Activated CD4-positive, alpha-beta memory T cell treated with anti-CD3 and anti-CD28 coated beads for 36 hours (primary cell): ENCODE measurements at regions not wholly inside any gene's neighbourhood (a gene's known extent, or its start where the extent isn't known, plus 50 kb on each side); places are given as distances from the start of the nearest gene placed in this dataset.

Source experiments
- CTCF ChIA-PET: fragments of 350-600 bp; sonication (Branson Sonifier 250); formaldehyde crosslinking; loops from one replicate; lab custom pipeline; 2021; ENCODE audit warnings: antibody characterized with exemption, inconsistent platforms; lab: Charles Lee
- POLR2A ChIA-PET: fragments of 350-600 bp; sonication (Branson Sonifier 250); formaldehyde crosslinking; loops from one replicate; lab custom pipeline; 2021; ENCODE audit warnings: antibody characterized with exemption; lab: Charles Lee
- DNase-seq: peaks from one replicate; pipeline ENCODE4 v3.0.0-alpha.2; 2020
- H3K27ac Mint-ChIP-seq: one replicate; pipeline ENCODE4 v1.8.0; 2021; ENCODE audit warnings: mixed read lengths
- H3K27me3 Mint-ChIP-seq: one replicate; pipeline ENCODE4 v1.8.0; 2021; ENCODE audit warnings: mixed read lengths
- H3K36me3 Mint-ChIP-seq: one replicate; pipeline ENCODE4 v1.8.0; 2021; ENCODE audit warnings: mixed read lengths
- H3K4me1 Mint-ChIP-seq: one replicate; pipeline ENCODE4 v1.8.0; 2021; ENCODE audit warnings: low read depth, mixed read lengths
- H3K4me3 Mint-ChIP-seq: one replicate; pipeline ENCODE4 v1.8.0; 2021; ENCODE audit warnings: mild to moderate bottlenecking, mixed read lengths
- H3K9me3 Mint-ChIP-seq: one replicate; pipeline ENCODE4 v1.8.0; 2021; ENCODE audit warnings: mixed read lengths
- intact Hi-C: fragments of 100-400 bp; cut with micrococcal nuclease; formaldehyde crosslinking; loops from one replicate; pipeline ENCODE4 v1.15.1; 2023

DNA sequence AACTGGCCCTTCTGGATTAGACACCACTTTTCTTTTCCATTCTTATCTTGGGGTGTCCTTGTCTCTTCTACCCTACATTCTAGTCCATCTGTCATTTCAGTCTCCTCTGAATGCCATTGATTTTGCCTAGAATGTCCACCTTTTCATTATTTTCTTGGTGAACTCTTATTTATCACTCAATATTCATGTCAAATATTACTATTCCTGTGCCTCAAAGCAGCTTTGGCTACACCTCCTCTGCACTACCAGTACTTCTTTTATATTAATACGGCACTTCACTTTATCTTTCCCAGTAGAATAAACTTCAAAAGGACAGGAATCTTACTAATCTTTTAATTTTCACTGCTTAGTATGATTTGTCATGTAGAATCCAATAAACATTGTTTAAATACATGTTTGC, 186.4 kb upstream of the DPYD start:
- intact Hi-C loops, result no loop called here
- peaks cover 2% of the 10 kb centered on the region for H3K27me3 Mint-ChIP-seq
- no peaks in the 10 kb centered on the region for H3K4me1 Mint-ChIP-seq
- peaks cover 20% of the 10 kb centered on the region for H3K9me3 Mint-ChIP-seq
- H3K4me3 Mint-ChIP-seq, result no peak overlapping the region
- ChIA-PET CTCF (no interaction called here), POLR2A (no interaction called here)
- no peaks in the 10 kb centered on the region for H3K36me3 Mint-ChIP-seq
- H3K27ac Mint-ChIP-seq, result no peak overlapping the region
- no peak for DNase-seq

DNA sequence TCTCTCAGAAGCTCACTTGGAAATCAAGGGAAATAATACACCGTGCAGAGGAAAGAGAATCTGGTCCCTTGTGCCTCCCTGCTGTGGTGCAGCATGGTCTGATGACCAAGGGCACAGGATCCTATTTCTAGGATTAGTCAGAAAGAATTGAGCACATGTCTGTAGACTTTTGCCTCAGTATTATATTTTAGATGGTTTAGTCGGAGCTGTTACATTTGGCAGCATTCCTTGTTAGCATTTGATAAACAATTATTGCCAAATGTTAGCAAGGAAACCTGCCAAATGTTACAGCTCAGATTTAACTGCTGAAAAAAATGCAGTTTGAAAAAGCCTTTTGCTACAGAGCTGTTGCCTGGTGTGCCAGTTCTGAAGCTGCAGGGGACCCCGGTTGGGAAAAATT, 183.5 kb upstream of the DPYD start:
- ChIA-PET CTCF (no interaction called here), POLR2A (no interaction called here)
- no peak for DNase-seq
- Mint-ChIP-seq H3K36me3 (no peaks in the 10 kb centered on the region), H3K27me3 (peaks cover 3% of the 10 kb centered on the region), H3K27ac (no peak overlapping the region), H3K4me3 (no peak overlapping the region), H3K9me3 (peaks cover 20% of the 10 kb centered on the region), H3K4me1 (no peaks in the 10 kb centered on the region)
- intact Hi-C loops, result no loop called here

DNA sequence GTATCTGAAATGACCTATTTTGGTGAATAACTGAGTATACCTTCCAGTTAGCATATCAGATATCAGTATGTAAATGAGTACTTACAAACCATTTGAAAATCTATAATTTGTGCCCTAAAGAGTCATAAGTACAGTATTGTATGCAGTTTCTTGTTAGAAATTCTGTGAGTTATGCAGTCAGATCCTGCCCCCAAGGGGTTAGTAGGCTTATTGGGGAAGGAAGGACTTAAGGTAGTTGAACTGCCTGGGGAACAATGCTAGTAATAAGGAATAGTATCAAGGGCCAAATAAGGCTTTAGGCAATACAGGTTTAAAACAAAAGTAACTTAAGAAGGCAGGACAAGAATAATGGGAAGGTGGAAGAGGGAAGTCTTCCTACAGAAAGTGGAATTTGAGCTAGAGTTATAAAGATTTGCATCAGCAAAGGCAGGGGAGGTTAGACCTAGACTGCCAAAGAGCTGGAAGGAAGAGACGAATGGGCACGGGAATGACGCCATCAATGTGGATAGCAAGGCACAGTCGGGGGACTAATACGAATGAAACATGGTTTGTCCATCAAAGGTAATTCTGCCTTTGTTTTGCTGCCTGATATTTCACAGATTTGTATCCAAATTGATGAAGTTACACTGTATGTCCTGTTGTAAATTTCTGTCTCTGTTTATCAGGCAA, 182.9 kb upstream of the DPYD start:
- Mint-ChIP-seq H3K27ac (no peak overlapping the region), H3K4me3 (no peak overlapping the region), H3K4me1 (no peaks in the 10 kb centered on the region), H3K27me3 (peaks cover 3% of the 10 kb centered on the region), H3K36me3 (no peaks in the 10 kb centered on the region), H3K9me3 (peaks cover 20% of the 10 kb centered on the region)
- no peak for DNase-seq
- POLR2A ChIA-PET, result no interaction called here
- intact Hi-C loops, result no loop called here
- CTCF ChIA-PET, result no interaction called here

- ChIA-PET POLR2A (no interaction called here), CTCF (no interaction called here)
- no peak overlapping the region for H3K4me3 Mint-ChIP-seq
- H3K27ac Mint-ChIP-seq, result no peak overlapping the region
- H3K36me3 Mint-ChIP-seq, result no peaks in the 10 kb centered on the region
- DNase-seq, result no peak
- H3K4me1 Mint-ChIP-seq, result no peaks in the 10 kb centered on the region
- H3K9me3 Mint-ChIP-seq, result peaks cover 9% of the 10 kb centered on the region
- peaks cover 3% of the 10 kb centered on the region for H3K27me3 Mint-ChIP-seq
- intact Hi-C loops, result no loop called here
Measured at GRCh38 chr1:98102345-98103030, 181.7 kb upstream of the DPYD start.

DNA sequence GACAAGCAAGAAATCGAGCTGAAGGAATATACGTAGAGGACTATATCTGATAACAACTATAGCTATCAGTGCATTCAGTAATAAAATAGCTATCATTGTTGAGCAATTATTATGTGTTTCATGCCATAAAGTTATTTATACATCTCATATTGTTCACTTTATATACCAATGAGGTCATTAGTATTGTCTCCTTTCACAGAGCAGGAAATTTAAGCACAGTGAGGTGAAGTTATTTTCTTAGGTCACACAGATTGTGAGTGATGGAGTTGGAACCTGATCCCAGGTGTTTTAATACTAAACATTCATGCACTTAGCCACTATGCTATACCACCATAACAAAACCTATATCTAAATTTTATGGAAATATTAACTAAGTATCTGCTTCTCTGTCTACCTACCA, 180.5 kb upstream of the DPYD start:
- Mint-ChIP-seq H3K9me3 (peaks cover 4% of the 10 kb centered on the region), H3K36me3 (no peaks in the 10 kb centered on the region), H3K27me3 (peaks cover 3% of the 10 kb centered on the region), H3K4me1 (no peaks in the 10 kb centered on the region), H3K4me3 (no peak overlapping the region), H3K27ac (no peak overlapping the region)
- ChIA-PET CTCF (no interaction called here), POLR2A (no interaction called here)
- no peak for DNase-seq
- intact Hi-C loops, result no loop called here

- Mint-ChIP-seq H3K9me3 (no peaks in the 10 kb centered on the region), H3K27me3 (peaks cover 3% of the 10 kb centered on the region), H3K4me1 (no peaks in the 10 kb centered on the region), H3K36me3 (no peaks in the 10 kb centered on the region), H3K27ac (no peak overlapping the region), H3K4me3 (no peak overlapping the region)
- CTCF ChIA-PET, result no interaction called here
- POLR2A ChIA-PET, result no interaction called here
- intact Hi-C loops, result no loop called here
- no peak for DNase-seq
Measured at GRCh38 chr1:98099501-98099900, 178.7 kb upstream of the DPYD start.

GRCh38 chr1:98098473-98098872, 177.6 kb upstream of the DPYD start:
- H3K9me3 Mint-ChIP-seq, result no peaks in the 10 kb centered on the region
- no peak for DNase-seq
- no peak overlapping the region for H3K27ac Mint-ChIP-seq
- no peaks in the 10 kb centered on the region for H3K36me3 Mint-ChIP-seq
- no peaks in the 10 kb centered on the region for H3K4me1 Mint-ChIP-seq
- ChIA-PET CTCF (no interaction called here), POLR2A (no interaction called here)
- H3K4me3 Mint-ChIP-seq, result no peak overlapping the region
- peaks cover 3% of the 10 kb centered on the region for H3K27me3 Mint-ChIP-seq
- intact Hi-C loops, result no loop called here

DNA sequence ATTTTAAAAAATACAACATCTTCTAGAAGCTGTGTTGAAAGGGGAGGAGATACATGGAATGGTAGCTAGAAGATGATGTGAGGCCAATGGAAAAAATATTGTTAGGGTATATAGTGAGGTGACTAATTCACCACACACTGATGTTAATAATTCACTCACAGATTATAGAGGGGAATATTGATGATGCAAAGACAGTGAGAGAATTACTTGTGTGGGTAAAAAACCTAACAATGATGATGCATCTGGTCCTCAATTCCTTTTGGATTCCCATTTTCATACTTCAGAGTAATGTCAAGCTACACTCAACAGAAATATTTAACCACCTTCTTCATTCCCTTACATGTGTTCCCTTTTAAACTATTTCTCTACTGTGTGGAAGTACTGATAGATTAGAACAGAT, 169.5 kb upstream of the DPYD start:
- Mint-ChIP-seq H3K4me3 (no peak overlapping the region), H3K36me3 (no peaks in the 10 kb centered on the region), H3K27me3 (peaks cover 2% of the 10 kb centered on the region), H3K9me3 (no peaks in the 10 kb centered on the region), H3K27ac (no peak overlapping the region), H3K4me1 (no peaks in the 10 kb centered on the region)
- DNase-seq, result no peak
- CTCF ChIA-PET, result interaction anchor here (0.6 kb wide), 1 partner anchor 256 kb away, joined by 4 read pairs; no protein-coding TSS in a partner anchor
- POLR2A ChIA-PET, result no interaction called here
- intact Hi-C loops, result no loop called here

DNA sequence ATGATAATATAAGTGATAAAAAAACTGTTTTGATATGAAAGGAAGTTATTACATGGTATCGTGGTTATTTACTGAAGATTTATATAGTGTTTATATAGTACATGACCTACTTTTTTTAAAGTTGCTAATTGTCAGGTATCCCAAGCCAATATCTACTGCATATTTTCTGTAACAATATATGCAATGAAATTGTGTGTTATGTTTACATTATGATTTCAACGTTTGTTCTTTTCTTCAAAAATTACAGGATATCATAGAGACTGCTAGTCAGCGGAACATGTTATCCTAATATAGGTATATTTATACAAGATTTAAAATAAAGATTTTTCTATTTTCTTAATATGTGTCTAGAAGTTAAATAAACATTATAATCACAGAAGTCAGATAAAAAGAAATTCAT, 167.5 kb upstream of the DPYD start:
- Mint-ChIP-seq H3K4me3 (no peak overlapping the region), H3K9me3 (no peaks in the 10 kb centered on the region), H3K4me1 (no peaks in the 10 kb centered on the region), H3K36me3 (no peaks in the 10 kb centered on the region), H3K27me3 (peaks cover 2% of the 10 kb centered on the region), H3K27ac (no peak overlapping the region)
- POLR2A ChIA-PET, result no interaction called here
- CTCF ChIA-PET, result no interaction called here
- intact Hi-C loops, result no loop called here
- no peak for DNase-seq

DNA sequence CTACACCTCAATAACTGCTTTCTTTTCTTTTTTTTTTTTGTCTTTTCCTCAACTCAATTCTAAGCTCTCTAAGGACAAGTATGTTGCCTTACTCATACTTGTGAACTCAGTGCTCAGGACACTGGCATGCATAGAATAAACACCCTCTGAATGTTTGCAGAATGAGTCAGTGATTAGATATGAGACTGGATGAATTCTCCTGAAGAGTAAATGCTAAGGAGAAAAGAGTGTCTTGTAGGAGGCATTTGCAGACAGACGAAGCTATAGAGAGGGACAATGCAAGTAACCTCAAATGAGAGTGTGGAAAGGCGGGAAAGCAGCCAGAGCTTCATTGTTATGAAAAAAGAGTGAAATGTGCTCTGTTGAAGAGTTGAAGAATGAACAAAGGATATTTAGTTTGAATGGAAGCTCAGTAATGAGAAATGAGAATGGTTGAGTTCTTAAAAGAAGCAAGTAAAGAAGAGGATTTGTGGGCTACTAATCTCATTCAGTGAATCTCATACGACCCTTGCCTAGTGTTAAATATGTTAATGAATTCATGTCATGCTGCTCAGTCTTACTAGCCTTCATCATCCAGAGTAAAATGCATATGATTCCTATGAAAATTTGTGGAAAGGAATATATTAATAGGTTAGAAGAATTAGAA, 166.1 kb upstream of the DPYD start:
- no peaks in the 10 kb centered on the region for H3K27me3 Mint-ChIP-seq
- intact Hi-C loops, result no loop called here
- no peaks in the 10 kb centered on the region for H3K4me1 Mint-ChIP-seq
- no peak overlapping the region for H3K27ac Mint-ChIP-seq
- no peak for DNase-seq
- ChIA-PET CTCF (no interaction called here), POLR2A (no interaction called here)
- H3K36me3 Mint-ChIP-seq, result no peaks in the 10 kb centered on the region
- no peaks in the 10 kb centered on the region for H3K9me3 Mint-ChIP-seq
- no peak overlapping the region for H3K4me3 Mint-ChIP-seq

DNA sequence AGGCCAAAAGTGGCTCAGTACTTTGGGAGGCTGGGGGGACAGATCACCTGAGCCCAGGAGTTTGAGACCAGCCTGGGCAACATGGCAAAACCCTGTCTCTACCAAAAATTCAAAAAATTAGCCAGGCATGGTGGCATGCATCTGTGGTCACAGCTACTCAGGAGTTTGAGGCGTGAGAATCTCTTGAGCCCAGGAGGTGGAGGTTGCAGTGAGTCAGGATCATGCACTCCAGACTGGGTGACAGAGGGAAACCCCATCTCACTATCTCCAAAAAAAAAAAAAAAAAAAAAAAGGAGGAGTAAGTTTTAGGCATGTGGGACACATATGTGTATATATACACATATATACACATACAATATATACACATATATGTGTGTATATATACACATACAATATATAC, 165.3 kb upstream of the DPYD start:
- intact Hi-C loops, result no loop called here
- Mint-ChIP-seq H3K36me3 (no peaks in the 10 kb centered on the region), H3K4me3 (no peak overlapping the region), H3K27me3 (no peaks in the 10 kb centered on the region), H3K4me1 (no peaks in the 10 kb centered on the region), H3K9me3 (no peaks in the 10 kb centered on the region), H3K27ac (no peak overlapping the region)
- no peak for DNase-seq
- ChIA-PET CTCF (no interaction called here), POLR2A (no interaction called here)

DNA sequence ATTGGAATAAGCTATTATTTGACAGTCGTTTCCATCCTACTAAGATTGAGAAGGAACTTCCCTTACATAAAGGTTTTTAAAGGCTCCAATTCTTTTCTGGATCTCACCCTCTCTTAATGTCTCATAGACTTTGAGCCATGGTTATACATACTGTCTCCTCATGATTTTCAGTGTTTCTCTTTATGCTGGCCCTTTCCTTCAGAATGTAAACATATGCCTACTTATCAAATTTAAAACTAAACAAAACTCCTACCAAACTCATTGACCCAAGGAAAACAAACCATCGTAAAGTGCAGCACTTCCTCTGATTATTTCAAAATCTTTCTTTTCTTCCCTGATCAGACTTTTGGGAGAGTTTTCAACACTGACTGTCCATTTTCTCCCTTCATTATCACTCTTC, 163.4 kb upstream of the DPYD start:
- Mint-ChIP-seq H3K36me3 (no peaks in the 10 kb centered on the region), H3K9me3 (no peaks in the 10 kb centered on the region), H3K4me3 (no peak overlapping the region), H3K27ac (no peak overlapping the region), H3K4me1 (no peaks in the 10 kb centered on the region), H3K27me3 (no peaks in the 10 kb centered on the region)
- CTCF ChIA-PET, result no interaction called here
- POLR2A ChIA-PET, result no interaction called here
- DNase-seq, result no peak
- intact Hi-C loops, result no loop called here

GRCh38 chr1:98081944-98082343, 161.1 kb upstream of the DPYD start:
- POLR2A ChIA-PET, result no interaction called here
- Mint-ChIP-seq H3K27ac (no peak overlapping the region), H3K36me3 (no peaks in the 10 kb centered on the region), H3K27me3 (no peaks in the 10 kb centered on the region), H3K4me1 (no peaks in the 10 kb centered on the region), H3K9me3 (no peaks in the 10 kb centered on the region), H3K4me3 (no peak overlapping the region)
- intact Hi-C loops, result no loop called here
- CTCF ChIA-PET, result no interaction called here
- no peak for DNase-seq
